NT2/D1 (cell line): ENCODE measurements at regions not wholly inside any gene's neighbourhood (a gene's known extent, or its start where the extent isn't known, plus 50 kb on each side); places are given as distances from the start of the nearest gene placed in this dataset.

Source experiments
- SUZ12 ChIP-seq: IDR thresholded peaks from 2 replicates; pipeline ENCODE4 v1.6.1; 2011; ENCODE audit not compliant: insufficient read length, insufficient read depth; ENCODE audit errors: extremely low read depth
- YY1 ChIP-seq: IDR thresholded peaks from 2 replicates; pipeline ENCODE4 v1.6.1; 2011; ENCODE audit not compliant: insufficient read length, insufficient read depth
- ZNF274 ChIP-seq: IDR thresholded peaks from 2 replicates; pipeline ENCODE4 v1.6.1; 2011; ENCODE audit warnings: mild to moderate bottlenecking, low read depth, low read length

GRCh38 chr5:155850370-155850769, 476.6 kb upstream of the SGCD start:
- TF ChIP-seq YY1 = no peak
- no peak for TF ChIP-seq SUZ12
- TF ChIP-seq ZNF274 = no peak
